ENCODE measurements at regions not wholly inside any gene's neighbourhood (a gene's known extent, or its start where the extent isn't known, plus 50 kb on each side); places are given as distances from the start of the nearest gene placed in this dataset.

DNA sequence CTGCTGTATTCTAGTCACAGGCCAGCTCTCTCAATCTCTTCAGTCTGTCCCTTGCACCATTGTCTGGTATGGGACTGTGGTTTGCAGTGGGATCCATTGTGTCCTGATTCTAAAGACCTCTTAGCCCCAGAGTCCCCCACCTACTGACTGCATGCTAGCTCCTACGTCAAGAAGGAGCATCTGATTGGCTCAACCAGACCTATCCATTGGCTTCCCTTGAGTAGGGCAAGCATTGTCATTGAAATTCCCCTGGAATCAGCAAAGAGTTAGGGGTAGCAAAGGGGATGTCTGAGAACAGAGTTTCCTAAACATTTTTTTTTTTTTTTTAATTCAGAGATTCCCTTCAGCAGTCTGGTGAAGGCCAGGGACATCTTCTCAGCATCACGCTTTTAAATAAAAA is 175.3 kb upstream of the MPHOSPH6 start:
- no peak for DNase-seq

DNA sequence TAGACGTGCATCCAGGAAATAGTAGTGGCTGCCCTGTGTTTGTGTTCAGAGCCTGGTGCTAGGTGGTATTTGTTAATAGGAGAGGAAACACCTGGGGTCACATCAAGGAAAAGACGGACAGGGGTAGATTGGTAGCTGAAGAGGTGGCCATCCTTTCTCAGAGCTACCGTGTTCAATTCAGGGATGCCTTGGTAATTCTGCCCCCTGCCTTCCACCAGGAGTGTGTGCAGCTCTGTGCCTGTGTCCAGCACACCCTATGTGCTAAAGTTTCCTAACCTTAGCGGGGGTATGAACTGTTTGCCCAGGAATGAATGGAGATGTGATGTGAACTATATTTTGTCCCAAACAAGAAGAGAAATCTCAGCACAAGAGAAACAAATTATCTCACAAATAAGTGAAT is 174.1 kb upstream of the MPHOSPH6 start:
- DNase-seq, result no peak

DNA sequence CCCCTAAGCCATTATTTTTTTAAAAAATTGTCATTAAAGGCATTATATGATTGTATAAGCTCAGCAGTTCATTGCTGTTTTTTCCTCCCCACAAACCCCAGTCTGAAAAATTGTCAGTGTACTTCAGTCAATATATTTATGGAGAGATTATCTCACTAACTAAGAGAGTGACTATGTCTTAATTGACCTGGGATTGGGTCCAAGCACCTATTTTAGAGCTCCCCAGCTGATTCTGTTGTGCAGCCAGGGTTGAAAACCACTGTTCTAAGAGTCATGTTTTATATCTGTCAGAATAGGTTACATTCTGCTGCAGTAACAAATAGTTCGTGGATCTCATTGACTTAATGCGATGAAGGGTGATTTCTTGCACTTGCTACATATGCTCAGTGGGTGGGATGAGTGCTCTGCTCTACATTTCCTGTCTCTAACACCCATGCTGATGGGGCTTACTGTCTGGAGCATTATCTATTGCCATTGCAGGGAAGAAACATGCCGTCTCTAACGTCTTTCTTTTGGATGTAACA is 171.2 kb upstream of the MPHOSPH6 start:
- DNase-seq, result no peak

DNA sequence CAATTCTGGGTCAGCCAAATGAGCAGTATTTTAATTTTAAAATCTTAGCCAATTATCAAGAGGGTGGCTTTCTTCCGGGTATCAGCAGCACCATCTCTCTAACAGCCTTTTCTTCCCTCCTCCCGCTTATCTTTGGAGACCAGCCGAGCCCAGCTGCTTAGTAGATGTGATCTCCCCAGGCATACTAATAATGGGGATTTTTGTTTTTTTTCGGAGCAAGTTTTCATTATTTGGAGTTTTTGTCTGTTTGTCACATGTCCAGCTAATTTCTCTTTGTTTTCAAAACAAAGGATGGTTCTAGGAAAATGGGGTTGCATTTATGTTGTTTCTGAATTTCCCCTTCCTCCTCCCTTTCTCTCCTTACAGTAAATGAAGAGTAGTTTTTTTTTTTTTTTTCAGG is 170.5 kb upstream of the MPHOSPH6 start:
- no peak for DNase-seq

DNA sequence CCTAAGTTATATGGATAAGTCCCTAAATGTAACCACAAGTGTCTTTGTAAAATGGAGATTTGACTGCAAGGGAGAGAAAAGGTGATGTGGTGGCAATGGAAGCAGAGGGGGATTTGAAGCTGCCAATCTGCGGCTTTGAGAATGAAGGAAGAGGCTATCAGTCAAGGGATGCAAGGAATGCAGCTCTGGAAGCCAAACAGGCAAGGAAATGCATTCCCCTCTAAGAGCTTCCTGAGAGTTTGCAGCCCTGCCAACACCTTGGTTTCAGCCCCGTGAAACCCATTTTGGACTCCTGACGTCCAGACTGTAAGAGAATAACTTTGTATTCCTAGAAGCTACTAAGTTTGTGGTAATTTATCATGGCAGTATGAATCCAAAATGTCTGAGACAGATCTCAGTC is 167.3 kb upstream of the MPHOSPH6 start:
- no peak for DNase-seq

DNA sequence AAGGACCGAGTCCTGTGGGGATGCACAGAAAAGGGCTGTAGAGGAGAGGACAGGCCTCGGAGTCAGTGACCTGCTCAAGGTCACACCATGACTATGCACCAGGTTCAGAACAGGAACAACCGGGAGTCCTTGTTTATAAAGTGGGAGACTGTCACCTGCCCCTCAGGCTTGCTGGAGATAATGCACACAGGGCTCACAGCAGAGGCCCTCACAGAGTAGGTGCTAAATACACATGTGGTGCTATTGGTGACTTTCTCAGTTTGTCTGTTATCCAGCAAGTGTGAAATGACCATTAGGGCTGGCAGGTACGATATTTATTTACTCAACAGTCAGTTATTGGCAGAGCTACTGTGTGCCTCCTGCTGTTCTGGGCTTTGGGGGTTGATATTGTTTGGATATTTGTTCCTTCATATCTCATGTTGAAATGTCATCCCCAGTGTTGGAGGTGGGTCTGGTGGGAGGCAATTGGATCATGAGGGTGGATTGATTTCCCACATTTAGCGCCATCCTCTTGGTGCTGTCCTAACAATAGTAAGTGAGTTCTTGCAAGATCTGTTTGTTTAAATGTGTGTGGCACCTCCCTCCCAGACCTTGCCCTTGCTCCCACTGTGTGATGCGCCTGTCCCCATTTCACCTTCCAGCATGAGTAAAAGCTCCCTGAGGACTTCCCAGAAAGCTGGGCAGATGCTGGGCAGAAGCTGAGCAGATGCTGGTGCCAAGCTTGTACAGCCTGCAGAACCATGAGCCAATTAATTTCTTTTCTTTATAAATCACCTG is 162.1 kb upstream of the MPHOSPH6 start:
- no peak for DNase-seq

DNA sequence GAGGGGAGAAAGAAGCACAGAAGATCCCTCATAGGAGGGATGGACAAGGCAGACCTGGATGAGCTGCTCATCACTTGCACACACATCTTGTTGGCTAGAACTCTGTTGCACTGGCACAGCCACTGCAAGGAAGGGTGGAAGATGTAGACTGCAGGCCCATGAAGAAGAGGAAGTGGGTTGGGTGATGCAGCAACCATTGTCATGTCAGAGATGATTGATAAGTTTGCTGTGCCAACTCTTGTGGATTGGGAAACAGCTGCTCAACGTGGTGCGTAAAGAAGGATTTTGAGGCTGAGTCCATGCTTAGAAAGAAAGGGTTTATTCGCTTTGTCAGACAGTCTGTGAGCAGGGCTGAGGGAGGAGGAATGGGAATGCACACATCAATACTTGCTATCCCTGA is 161.4 kb upstream of the MPHOSPH6 start:
- no peak for DNase-seq

DNA sequence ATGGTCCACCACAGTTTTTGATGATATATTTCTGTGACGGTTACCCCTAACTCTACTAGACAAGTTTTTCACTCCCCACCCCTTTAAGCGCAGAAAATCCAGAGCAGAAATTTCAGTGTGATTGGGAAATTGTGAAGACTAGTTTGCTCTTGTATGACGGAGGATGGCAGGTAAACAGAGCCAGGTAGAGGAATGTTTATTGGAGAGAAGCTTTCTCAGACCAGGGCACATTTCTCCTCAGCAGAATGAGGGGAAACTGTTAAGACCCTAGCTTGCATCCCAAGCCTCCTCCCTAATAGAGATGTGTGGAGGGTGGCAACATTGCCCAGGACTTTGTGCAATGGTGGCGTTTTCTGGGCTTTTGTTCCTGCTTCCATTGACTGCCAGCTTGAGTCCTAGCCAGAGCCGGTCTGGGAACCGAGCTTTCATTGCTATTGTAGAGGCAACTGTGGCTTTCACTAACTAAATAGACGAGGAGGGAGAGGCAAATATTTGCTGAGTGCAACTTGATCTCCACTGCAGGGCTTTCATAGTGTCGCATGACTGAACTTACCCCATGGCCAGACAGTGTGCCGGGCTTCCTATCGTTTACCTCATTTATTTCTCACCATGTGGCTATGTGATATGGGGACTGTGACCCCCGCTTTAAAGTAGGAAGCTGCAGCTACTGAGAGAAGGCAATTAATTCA is 159.6 kb upstream of the MPHOSPH6 start:
- DNase-seq, result no peak

DNA sequence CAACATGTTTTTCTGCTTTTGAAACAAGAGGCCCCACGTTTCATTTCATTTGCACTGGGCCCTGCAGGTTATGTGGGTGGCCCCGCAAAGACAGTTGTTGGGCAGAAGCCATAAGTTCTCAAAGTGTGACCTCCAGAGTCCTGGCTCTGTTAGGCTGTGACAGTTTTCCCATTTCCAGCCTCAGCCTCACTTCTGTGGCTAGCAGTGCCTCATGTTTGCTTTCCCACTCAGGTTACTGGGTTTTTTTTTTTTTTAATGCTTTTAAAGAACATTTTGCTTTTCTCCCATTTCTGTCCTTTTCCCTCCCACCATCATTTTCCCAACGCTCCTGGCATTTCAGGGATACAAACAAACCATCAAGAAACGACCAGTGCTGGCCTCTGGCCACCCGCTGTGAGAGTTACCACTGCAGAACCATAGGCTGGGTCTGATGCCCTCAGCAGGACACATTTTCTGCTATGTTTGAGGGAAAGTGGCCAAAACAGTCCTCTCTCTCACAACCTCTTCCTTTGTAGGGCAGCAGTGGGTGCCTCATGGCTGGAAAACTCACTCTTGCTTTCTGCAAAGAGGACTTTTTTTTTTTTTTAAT is 159.0 kb upstream of the MPHOSPH6 start:
- DNase-seq, result no peak

DNA sequence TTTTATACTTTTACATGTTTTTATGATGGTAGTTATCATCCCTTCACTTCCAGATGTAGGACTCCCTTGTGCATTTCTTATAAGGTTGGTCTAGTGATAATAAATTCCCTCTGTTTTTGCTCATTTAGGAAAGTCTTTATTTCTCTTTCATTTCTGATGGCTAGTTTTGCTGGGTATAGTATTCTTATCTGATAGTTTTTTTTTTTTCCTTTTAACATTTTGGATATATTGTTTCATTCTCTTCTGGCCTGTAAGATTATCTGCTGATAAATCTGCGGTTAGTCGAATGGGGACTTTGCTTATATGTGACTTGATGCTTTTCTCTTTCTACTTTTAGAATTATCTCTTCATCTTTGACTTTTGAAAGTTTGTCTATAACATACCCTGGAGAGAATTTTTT is 153.1 kb upstream of the MPHOSPH6 start:
- DNase-seq, result no peak

DNA sequence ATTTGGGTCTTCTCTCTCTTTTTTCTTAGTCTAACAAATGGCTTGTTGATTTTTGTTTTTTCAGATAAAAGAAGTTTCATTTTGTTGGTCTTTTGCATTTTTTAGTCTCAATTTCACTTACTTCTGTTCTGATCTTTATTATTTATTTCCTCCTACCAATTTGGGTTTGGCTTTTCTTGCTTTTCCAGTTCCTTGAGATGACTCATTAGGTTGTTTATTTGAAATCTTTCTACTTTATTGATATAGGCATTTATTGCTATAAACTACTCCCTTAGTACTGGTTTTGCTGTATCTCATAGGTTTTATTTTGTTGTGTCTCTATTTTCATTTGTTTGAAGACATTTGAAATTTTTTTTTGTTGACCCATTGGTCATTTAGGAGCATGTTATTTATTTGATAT is 152.2 kb upstream of the MPHOSPH6 start:
- DNase-seq, result no peak

DNA sequence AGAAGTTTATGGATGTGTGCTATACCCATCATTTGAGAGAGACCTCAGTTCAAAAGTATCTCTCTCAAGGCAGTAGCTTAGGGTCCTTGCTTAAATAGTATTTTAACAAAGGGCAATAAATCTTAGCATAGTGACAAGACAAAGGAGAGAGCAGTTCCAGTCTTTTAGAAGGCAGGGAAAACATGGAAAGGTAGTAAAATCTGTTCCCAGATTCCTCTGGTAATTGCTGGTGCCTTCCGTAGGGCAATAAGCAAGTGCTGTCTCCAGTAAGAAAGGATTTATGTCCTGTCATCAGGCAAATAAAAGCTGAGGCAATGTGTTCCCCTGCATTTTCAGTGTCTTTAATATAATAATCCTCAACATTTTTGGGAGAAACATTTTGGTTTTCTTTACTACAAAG is 149.0 kb upstream of the MPHOSPH6 start:
- DNase-seq, result no peak

DNA sequence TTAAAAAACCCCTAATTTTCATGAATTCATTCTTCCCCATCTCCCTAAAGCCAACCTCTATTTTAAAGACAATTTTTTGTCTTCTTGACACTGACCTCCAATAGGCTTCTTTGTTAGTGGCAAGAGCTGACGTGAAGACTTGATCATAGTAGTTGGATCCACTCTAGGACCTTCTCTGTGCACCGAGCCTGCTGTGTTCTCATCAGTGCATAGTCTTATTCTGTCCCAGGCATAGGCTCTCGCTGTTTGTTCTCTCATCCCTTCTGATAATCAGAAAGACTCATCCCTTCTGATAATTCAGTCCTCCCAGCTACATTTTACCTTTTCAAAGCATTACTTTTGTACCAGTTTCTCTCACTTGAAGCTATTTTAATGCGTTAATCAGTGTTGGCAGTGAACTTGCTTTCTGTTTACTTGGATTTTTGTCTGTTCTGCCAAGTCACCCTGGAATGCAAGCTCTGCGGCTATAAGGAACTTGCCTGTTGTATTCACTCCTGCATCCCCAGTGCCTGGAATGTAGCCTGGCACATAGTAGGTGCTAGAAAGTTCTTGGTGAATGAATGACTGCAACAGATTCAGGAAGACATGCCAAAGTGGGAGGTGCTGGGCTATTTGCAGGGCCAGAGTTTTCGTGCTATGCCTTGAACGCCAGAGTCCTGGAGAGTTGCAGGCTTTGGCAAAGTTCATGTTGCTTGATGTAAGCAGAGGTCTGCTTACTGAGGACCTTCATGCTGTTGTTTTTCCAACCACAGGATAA is 147.6 kb upstream of the MPHOSPH6 start:
- no peak for DNase-seq

DNA sequence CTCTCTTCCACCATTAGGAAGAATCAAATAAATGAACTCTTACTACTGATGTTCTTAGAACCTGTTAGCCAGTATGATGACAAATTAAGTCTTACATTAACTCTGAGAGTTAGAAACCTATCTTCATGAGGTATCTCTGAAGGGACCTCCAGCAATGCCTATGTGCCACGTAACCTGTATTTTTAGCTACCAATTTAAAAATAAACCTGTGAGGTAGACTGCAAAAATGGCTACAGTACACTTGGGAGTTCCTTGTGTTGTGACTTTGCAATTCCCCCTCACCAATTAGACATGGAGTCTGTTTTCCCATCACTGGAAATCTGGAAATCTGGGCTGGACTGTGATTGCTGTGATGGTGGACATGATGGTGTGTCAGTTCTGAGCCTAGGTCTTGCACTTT is 143.7 kb upstream of the MPHOSPH6 start:
- DNase-seq, result no peak

DNA sequence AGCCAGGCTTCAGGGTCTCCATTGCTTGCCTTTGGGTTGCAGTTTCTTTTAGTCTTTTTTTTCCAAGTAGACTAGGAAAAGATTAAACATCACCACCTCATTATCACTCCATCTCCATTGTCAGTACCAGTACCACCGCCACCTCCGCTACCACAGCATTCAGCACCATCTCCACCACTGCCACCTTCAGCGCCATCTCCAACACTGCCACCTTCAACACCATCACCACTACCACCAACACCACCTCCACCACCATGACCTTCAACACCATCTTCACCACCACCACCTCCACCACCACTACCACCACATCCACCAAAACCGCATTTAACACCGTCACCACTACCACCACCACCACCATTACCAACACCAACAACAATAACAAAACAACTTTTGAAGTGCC is 141.5 kb upstream of the MPHOSPH6 start:
- DNase-seq, result no peak

DNA sequence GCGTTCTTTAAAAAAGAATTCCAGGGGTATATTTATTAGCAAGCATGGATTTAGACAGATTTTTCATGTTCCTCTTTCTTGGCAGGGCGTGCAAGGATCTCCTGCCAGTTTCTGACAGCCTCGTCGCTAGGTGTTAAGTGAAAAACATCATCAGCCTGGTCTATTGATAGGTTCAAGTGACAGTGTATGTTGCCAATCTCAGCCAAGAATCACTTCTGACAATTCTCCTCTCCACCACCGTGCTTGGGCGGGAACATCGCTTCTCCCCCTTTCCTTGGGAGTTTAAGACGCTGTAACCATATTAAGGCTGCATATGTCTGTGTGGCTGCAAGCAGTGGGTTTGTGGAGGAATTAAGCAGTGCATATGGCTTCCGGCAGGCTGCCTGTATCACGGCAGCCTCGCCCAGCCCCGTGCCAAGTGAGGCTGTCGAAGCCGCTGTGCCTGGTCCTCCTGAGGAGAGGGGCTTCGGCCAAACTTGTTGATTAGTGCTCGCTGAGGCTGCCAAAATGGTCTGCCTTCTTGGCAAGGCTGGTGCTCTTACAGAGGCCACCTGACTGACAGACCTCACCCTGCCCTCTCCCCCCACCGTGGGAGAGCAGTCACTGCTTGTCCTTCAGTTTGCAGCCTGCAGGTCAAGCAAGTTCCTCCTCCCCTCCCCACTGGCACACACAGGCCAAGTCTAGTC is 132.2 kb upstream of the MPHOSPH6 start:
- no peak for DNase-seq

DNA sequence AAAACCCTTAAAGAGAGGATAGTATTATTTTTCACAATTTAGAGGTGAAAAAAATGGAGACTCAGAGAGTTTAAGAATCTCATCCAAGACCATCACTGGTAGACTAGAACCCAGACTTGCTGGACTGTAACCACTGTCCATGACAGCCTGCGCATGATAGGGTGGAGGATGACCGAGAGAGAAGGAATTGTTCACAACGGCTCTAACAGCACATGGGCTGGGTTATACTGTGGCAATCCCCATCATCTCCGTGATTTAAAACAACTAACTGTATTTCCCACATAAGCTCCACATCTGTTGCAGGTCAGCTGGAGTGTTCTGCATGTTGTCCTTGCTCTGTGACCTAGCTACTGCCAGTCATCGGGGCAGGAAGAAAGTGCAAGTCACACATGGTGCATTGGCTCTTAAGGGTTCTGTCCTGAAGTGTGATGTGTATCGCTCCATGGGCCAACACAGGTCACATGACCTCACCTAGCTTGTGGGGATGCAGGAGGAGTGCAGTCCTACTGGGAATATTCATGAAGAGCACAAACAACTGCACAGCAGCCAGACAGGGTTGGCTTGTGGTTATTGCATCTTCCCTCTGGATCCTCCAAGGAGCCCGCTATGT is 131.2 kb upstream of the MPHOSPH6 start:
- DNase-seq, result no peak

DNA sequence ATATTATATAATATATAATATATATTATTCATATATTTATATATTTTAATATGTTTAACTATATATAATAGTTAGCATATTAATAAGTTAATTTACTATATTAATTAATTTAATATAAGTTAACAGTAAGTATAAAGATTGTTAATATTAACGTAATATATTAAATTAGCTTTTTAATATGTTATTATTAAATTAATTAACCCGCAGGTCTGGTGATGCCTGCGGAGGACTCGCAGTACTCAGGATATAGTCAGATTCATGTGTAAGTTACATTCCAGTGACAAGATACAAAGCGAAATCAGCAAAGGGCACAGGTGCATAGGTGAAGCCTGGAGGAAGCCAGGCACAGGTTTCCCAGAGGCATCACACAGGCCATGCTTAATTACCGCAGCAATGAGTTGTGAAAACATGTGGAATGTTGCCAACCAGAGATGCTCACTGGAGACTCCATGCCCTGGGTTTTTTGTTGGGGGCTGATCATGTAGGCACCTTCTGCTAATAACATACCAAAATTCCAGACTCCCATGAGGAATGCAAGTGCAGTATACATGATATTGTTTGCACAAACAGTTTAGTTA is 130.4 kb upstream of the MPHOSPH6 start:
- DNase-seq, result no peak

DNA sequence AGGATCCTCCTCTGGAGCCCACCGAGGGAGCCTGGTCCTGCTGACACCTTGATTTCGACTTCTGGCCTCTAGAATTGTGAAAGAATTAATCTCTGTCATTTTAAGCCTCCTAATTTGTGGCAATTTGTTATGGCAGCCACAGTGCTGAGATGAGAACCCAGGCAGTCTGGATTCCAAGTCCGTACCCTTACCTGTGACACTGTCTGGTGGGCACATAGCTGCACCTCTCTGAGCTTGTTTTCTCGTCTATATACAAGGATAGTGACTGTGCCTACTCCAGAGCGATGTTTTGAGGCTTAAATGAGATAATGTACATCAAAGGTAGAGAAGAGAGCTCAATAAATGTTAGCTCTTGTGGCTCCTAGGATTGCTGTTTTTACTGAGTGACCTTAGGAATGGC is 128.4 kb upstream of the MPHOSPH6 start:
- no peak for DNase-seq

DNA sequence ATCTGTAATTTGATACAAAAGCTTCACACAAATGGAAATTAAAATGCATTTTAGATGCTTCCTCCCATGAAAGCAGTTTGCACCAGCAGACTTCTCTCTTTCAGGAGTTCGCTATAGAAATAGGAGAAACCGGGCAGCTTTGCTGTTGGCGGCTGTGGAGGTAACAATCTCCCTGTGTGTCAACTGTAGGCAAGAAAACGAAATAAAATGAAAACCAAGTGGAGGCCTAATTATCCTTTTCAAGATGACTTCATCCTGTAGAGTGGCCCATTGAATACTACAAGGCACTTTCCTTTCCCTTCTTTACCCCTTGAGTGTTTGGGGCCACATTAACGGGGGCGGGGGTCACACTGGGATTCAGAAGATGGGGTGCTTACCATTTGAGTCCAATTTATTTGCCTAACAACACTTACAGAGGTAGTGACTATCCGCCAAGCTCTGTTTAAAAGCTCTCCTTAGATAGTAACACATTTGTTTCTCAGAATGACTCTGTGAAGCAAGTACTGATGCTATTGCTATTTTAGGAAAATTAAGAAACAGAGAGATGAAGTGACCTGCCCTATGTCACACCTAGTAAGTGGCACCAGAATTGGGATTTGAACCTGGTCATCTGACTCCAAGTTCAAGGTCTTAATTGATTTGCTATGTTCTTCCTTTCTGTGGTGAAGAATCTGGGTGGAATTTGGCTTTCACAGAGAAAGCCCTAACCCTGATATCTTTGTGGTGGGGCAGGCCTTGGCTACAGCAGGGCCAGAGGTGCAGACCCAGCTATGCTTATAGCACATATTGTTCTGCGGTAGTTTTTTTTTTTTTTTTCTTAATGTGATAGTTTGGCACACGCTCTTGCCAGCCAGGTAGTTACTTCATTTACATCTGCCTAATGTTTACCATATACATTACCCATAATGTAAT is 125.5 kb upstream of the MPHOSPH6 start:
- no peak for DNase-seq

DNA sequence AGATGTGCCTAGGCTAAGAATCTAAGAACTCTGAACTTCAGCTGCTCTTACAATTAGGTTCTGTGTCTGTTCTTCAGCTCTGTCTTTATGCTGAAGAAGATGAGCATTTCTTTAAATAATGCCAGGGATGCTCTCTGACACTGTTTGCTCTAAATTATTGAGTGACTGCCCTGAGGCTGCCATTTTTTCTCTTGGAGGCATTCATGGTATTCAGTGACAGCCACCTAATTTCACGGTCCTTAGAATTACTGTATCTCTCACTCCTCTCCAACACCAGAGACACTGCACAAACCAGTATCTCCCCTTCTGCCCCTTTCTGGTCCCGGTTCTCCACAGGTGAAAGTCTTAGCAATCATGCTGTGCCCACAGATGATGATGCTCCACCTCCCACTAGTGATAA is 123.6 kb upstream of the MPHOSPH6 start:
- DNase-seq, result no peak

Measured in stimulated activated CD8-positive, alpha-beta memory T cell treated with anti-CD3 and anti-CD28 coated beads, Interleukin-4, amount 100 ng/mL, for 48 hours (primary cell).